H9 (cell line): ENCODE measurements at regions not wholly inside any gene's neighbourhood (a gene's known extent, or its start where the extent isn't known, plus 50 kb on each side); places are given as distances from the start of the nearest gene placed in this dataset.

Source experiments
- DNase-seq: peaks from one replicate; pipeline ENCODE4 v3.0.0-alpha.2; 2017
- H2AFZ ChIP-seq: one replicate; pipeline ENCODE4 v1.6.1; 2013; ENCODE audit warnings: mild to moderate bottlenecking, low read length, control low read depth, moderate library complexity
- H2AK5ac ChIP-seq: 2 replicates; pipeline ENCODE4 v1.6.1; 2013; ENCODE audit warnings: low read length, control low read depth, mixed read lengths; ENCODE audit not compliant: insufficient read length
- H2BK120ac ChIP-seq: one replicate; pipeline ENCODE4 v1.6.1; 2013; ENCODE audit warnings: low read depth, mild to moderate bottlenecking, low read length, control low read depth, inconsistent platforms; ENCODE audit not compliant: poor library complexity, severe bottlenecking
- H2BK12ac ChIP-seq: 2 replicates; pipeline ENCODE4 v1.6.1; 2013; ENCODE audit warnings: low read length, control low read depth, mixed read lengths, low read depth; ENCODE audit not compliant: insufficient read length
- H2BK15ac ChIP-seq: 2 replicates; pipeline ENCODE4 v1.6.1; 2013; ENCODE audit warnings: low read depth, low read length, control low read depth
- H2BK20ac ChIP-seq: one replicate; pipeline ENCODE4 v1.6.1; 2013; ENCODE audit warnings: low read depth, mild to moderate bottlenecking, low read length, control low read depth, inconsistent platforms; ENCODE audit not compliant: poor library complexity, severe bottlenecking
- H2BK5ac ChIP-seq: 2 replicates; pipeline ENCODE4 v1.6.1; 2013; ENCODE audit warnings: low read length, control low read depth, mixed read lengths; ENCODE audit not compliant: insufficient read length
- H3K14ac ChIP-seq: 2 replicates; pipeline ENCODE4 v1.6.1; 2013; ENCODE audit warnings: low read length, control low read depth; ENCODE audit not compliant: insufficient read depth
- H3K18ac ChIP-seq: 2 replicates; pipeline ENCODE4 v1.6.1; 2013; ENCODE audit warnings: low read depth, mild to moderate bottlenecking, mixed read lengths, low read length, control low read depth; ENCODE audit not compliant: insufficient read length
- H3K23ac ChIP-seq: 2 replicates; pipeline ENCODE4 v1.6.1; 2013; ENCODE audit warnings: low read length, control low read depth, mixed read lengths, low read depth; ENCODE audit not compliant: insufficient read length
- H3K23me2 ChIP-seq: 2 replicates; pipeline ENCODE4 v1.6.1; 2013; ENCODE audit warnings: low read depth, mild to moderate bottlenecking, mixed read lengths, low read length, control low read depth; ENCODE audit not compliant: insufficient read length, poor library complexity, severe bottlenecking
- H3K27ac ChIP-seq: 2 replicates; pipeline ENCODE4 v1.5.1; 2013; ENCODE audit warnings: low read length, control low read depth, mixed read lengths, low read depth; ENCODE audit not compliant: insufficient read length
- H3K27me3 ChIP-seq: 2 replicates; pipeline ENCODE4 v1.6.1; 2013; ENCODE audit warnings: low read length, control low read depth, inconsistent platforms; ENCODE audit not compliant: insufficient read depth
- H3K4ac ChIP-seq: 2 replicates; pipeline ENCODE4 v1.6.1; 2013; ENCODE audit warnings: low read depth, mild to moderate bottlenecking, control low read depth, inconsistent platforms, low read length, moderate library complexity
- H3K4me1 ChIP-seq: 2 replicates; pipeline ENCODE4 v1.6.1; 2013; ENCODE audit warnings: low read length, control low read depth, inconsistent platforms; ENCODE audit not compliant: insufficient read depth
- H3K4me2 ChIP-seq: 2 replicates; pipeline ENCODE4 v1.6.1; 2013; ENCODE audit warnings: low read length, control low read depth, mixed read lengths; ENCODE audit not compliant: insufficient read length, insufficient read depth
- H3K56ac ChIP-seq: 2 replicates; pipeline ENCODE4 v1.6.1; 2013; ENCODE audit warnings: low read depth, mild to moderate bottlenecking, mixed read lengths, low read length, control low read depth; ENCODE audit not compliant: insufficient read length
- H3K79me1 ChIP-seq: 2 replicates; pipeline ENCODE4 v1.6.1; 2013; ENCODE audit warnings: low read depth, mild to moderate bottlenecking, moderate library complexity, low read length, control low read depth, inconsistent platforms; ENCODE audit not compliant: insufficient read depth, poor library complexity, severe bottlenecking
- H3K79me2 ChIP-seq: 2 replicates; pipeline ENCODE4 v1.6.1; 2013; ENCODE audit warnings: low read length, control low read depth, inconsistent platforms; ENCODE audit not compliant: insufficient read depth
- H3K9ac ChIP-seq: 2 replicates; pipeline ENCODE4 v1.6.1; 2013; ENCODE audit warnings: low read length, control low read depth, mixed read lengths; ENCODE audit not compliant: insufficient read length; ENCODE audit errors: extremely low read depth
- H3K9me3 ChIP-seq: one replicate; pipeline ENCODE4 v1.6.1; 2013; ENCODE audit warnings: low read depth, low read length, inconsistent platforms; ENCODE audit not compliant: control insufficient read depth
- H3T11ph ChIP-seq: one replicate; pipeline ENCODE4 v1.6.1; 2013; ENCODE audit warnings: mild to moderate bottlenecking, low read length, control low read depth, inconsistent platforms
- H4K20me1 ChIP-seq: one replicate; pipeline ENCODE4 v1.6.1; 2013; ENCODE audit not compliant: control insufficient read depth, insufficient read length, insufficient read depth
- H4K5ac ChIP-seq: 2 replicates; pipeline ENCODE4 v1.6.1; 2013; ENCODE audit warnings: low read depth, mild to moderate bottlenecking, mixed read lengths, low read length, control low read depth; ENCODE audit not compliant: insufficient read length
- H4K8ac ChIP-seq: replicated peaks from 2 replicates; pipeline ENCODE4 v1.6.1; 2013; ENCODE audit warnings: low read length, control low read depth, mixed read lengths, low read depth; ENCODE audit not compliant: insufficient read length
- H4K91ac ChIP-seq: 2 replicates; pipeline ENCODE4 v1.6.1; 2013; ENCODE audit warnings: low read depth, mild to moderate bottlenecking, moderate library complexity, mixed read lengths, low read length, control low read depth; ENCODE audit not compliant: insufficient read length
- H3K27ac Mint-ChIP-seq, 3 experiments: 2 replicates in 2 of 3; 3 replicates in 1 of 3; pipeline ENCODE4 v1.8.0; 2020 to 2021; ENCODE audit warnings: mixed read lengths in 3 of 3, mild to moderate bottlenecking in 1 of 3, moderate library complexity in 1 of 3
- H3K27me3 Mint-ChIP-seq: 2 replicates; pipeline ENCODE4 v1.8.0; 2021; ENCODE audit warnings: low read depth, mild to moderate bottlenecking, moderate library complexity, mixed read lengths
- H3K36me3 Mint-ChIP-seq, 3 experiments: 2 replicates in 2 of 3; 3 replicates in 1 of 3; pipeline ENCODE4 v1.8.0; 2020 to 2021; ENCODE audit warnings: low read depth in 3 of 3, mixed read lengths in 3 of 3; ENCODE audit not compliant: insufficient read depth in 1 of 3
- H3K4me1 Mint-ChIP-seq, 2 experiments: 2 replicates each; pipeline ENCODE4 v1.8.0; 2020; ENCODE audit warnings: mixed read lengths in 2 of 2
- H3K4me3 Mint-ChIP-seq, 2 experiments: 2 replicates in 1 of 2; 3 replicates in 1 of 2; pipeline ENCODE4 v1.8.0; 2020 to 2021; ENCODE audit warnings: mild to moderate bottlenecking in 2 of 2, mixed read lengths in 2 of 2, moderate library complexity in 1 of 2
- H3K9me3 Mint-ChIP-seq, 2 experiments: 2 replicates in 1 of 2; 3 replicates in 1 of 2; pipeline ENCODE4 v1.8.0; 2020; ENCODE audit warnings: mild to moderate bottlenecking in 2 of 2, mixed read lengths in 2 of 2, moderate library complexity in 1 of 2
- CTCF ChIP-seq: fragments of 200-600 bp; sonication (generic); conservative IDR thresholded peaks from 3 replicates; pipeline ENCODE4 v1.8.0; 2021; ENCODE audit warnings: antibody characterized with exemption, mild to moderate bottlenecking
- WGBS: extraction: QIAGEN DNeasy Blood & Tissue Kit; methylation state at CpG from one replicate; pipeline ENCODE4 v1.1.7; 2013; ENCODE audit warnings: missing lambda C conversion rate, low lambda C conversion rate, mixed read lengths; ENCODE audit not compliant: insufficient read length; ENCODE audit errors: extremely low coverage; 5-methylcytosine and 5-hydroxymethylcytosine counted together

- Histone ChIP-seq H3K23ac (no peak overlapping the region), H3K14ac (no peak overlapping the region), H4K20me1 (no peaks in the 10 kb centered on the region), H3K23me2 (no peaks in the 10 kb centered on the region), H3K4me2 (no peak overlapping the region), H3K4ac (no peak overlapping the region), H3K4me1 (no peaks in the 10 kb centered on the region), H3K9me3 (no peaks in the 10 kb centered on the region), H3K27ac (no peak overlapping the region), H2BK120ac (no peak overlapping the region), H3K56ac (no peak overlapping the region), H3K18ac (no peak overlapping the region), H2AK5ac (no peak overlapping the region), H2BK15ac (no peak overlapping the region), H3K79me2 (no peaks in the 10 kb centered on the region), H2AFZ (no peak overlapping the region), H2BK20ac (no peak overlapping the region), H2BK5ac (no peak overlapping the region), H4K5ac (no peak overlapping the region), H4K91ac (no peak overlapping the region), H3K9ac (no peak overlapping the region), H4K8ac (no peak overlapping the region), H3T11ph (no peak overlapping the region), H2BK12ac (no peak overlapping the region), H3K27me3 (no peaks in the 10 kb centered on the region), H3K79me1 (no peaks in the 10 kb centered on the region)
- Mint-ChIP-seq H3K4me1 (no peaks in the 10 kb centered on the region), H3K27me3 (no peaks in the 10 kb centered on the region; the same call in 1 of the 2 replicates), H3K9me3 (peaks cover 3 to 7% of the 10 kb centered on the region in 2 experiments), H3K36me3 (peaks cover 0 to 2% (median 0%) of the 10 kb centered on the region in 3 experiments; a peak in 2 of 7 replicates), H3K4me3 (no peak overlapping the region), H3K27ac (no peak overlapping the region)
- no CpG with 5 or more reads among the region's 6 CpGs for WGBS
- DNase-seq: no peak
- no peak for TF ChIP-seq CTCF
Measured at GRCh38 chr14:35978561-35978960, 152.4 kb downstream of the BRMS1L start.
